ENCODE measurements at regions not wholly inside any gene's neighbourhood (a gene's known extent, or its start where the extent isn't known, plus 50 kb on each side); places are given as distances from the start of the nearest gene placed in this dataset.

DNA sequence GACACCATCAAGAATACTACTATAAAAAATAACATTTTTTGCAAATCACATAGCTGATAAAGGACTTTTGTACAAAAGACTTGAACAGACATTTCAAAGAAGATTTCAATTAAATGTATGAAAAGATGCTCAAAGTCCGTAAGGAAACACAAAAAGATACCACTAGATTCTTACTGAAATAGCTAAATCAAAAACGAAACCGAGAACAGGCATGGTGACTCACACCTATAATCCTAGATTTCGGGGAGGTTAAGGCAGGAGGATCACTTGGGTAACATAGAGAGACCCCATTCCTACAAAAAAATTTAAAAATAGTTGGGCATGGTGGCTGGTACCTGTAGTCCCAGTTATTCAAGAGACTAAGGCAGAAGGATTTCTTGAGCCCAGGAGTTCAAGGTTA is 520.2 kb upstream of the GRM3 start:
- no peak for DNase-seq
- H3K9me3 Mint-ChIP-seq, result peaks cover 0 to 4% (median 0%) of the 10 kb centered on the region in 7 donors
- H3K27ac Mint-ChIP-seq, result no peak overlapping the region
- Histone ChIP-seq H3K4me1 (ENCODE audit: control insufficient read depth in 1 of 2, insufficient read depth in 2 of 2, low read length in 2 of 2) (no peaks in the 10 kb centered on the region), H3K27ac (ENCODE audit: low read depth in 1 of 2, low read length in 2 of 2) (no peak overlapping the region), H3K4me2 (replicated peaks; ENCODE audit: extremely low read depth, low read length, poor library complexity, severe bottlenecking) (no peak overlapping the region), H3K9me3 (replicated peaks in 1 of 2; ENCODE audit: control insufficient read depth in 1 of 2, insufficient read depth in 1 of 2, low read length in 2 of 2) (peaks cover 0 to 5% of the 10 kb centered on the region in 2 donors), H3K4me3 (replicated peaks in 1 of 3; ENCODE audit: low read depth in 2 of 3, low read length in 3 of 3) (no peak overlapping the region), H3K36me3 (replicated peaks in 1 of 2; ENCODE audit: control insufficient read depth in 1 of 2, insufficient read depth in 2 of 2, low read length in 2 of 2) (no peaks in the 10 kb centered on the region), H4K20me1 (ENCODE audit: insufficient read depth, low read length) (no peaks in the 10 kb centered on the region), H3K79me2 (ENCODE audit: insufficient read depth, low read length) (no peaks in the 10 kb centered on the region), H3K27me3 (ENCODE audit: control insufficient read depth in 2 of 2, insufficient read depth in 2 of 2, low read length in 2 of 2) (no peaks in the 10 kb centered on the region), H2AFZ (ENCODE audit: insufficient read depth, low read depth, low read length, poor library complexity, severe bottlenecking) (no peak overlapping the region), H3K9ac (ENCODE audit: insufficient read depth, low read length, poor library complexity, severe bottlenecking) (no peak overlapping the region)
- H3K4me3 Mint-ChIP-seq, result no peak overlapping the region
- no peaks in the 10 kb centered on the region for H3K27me3 Mint-ChIP-seq (ENCODE audit: low read depth in 3 of 3)
- intact Hi-C loops (cut with micrococcal nuclease), result no loop called here
- H3K36me3 Mint-ChIP-seq, result no peaks in the 10 kb centered on the region
- no CpG with 5 or more reads among the region's 4 CpGs for WGBS (ENCODE audit: insufficient coverage)
- H3K4me1 Mint-ChIP-seq, result no peaks in the 10 kb centered on the region
- TF ChIP-seq, protein P1, sequence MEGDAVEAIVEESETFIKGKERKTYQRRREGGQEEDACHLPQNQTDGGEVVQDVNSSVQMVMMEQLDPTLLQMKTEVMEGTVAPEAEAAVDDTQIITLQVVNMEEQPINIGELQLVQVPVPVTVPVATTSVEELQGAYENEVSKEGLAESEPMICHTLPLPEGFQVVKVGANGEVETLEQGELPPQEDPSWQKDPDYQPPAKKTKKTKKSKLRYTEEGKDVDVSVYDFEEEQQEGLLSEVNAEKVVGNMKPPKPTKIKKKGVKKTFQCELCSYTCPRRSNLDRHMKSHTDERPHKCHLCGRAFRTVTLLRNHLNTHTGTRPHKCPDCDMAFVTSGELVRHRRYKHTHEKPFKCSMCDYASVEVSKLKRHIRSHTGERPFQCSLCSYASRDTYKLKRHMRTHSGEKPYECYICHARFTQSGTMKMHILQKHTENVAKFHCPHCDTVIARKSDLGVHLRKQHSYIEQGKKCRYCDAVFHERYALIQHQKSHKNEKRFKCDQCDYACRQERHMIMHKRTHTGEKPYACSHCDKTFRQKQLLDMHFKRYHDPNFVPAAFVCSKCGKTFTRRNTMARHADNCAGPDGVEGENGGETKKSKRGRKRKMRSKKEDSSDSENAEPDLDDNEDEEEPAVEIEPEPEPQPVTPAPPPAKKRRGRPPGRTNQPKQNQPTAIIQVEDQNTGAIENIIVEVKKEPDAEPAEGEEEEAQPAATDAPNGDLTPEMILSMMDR (IDR thresholded peaks at IDR 0.05), result no peak

DNA sequence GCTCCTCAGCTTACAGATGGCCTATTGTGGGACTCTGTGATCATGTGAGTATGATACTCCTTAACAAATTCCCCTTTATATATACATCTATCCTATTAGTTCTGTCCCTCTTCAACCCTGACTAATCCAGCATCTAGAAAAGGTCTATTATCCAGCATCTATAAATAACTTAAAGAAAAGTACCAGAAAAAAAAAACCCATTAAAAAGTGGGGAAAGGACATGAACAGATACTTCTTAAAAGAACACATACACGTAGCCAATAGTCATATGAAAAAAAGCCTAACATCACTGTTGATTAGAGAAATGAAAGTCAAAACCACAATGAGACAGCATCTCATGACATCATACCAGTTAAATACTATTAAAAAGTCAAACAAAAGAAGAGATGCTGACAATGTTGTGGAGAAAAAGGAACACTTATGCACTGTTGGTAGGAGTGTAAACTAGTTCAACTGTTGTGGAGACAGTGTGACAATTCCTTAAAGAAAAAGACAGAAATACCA is 549.5 kb upstream of the GRM3 start:
- H3K9me3 Mint-ChIP-seq, result peaks cover 1 to 13% (median 7%) of the 10 kb centered on the region in 7 donors

More for the DNA sequence above, 549.5 kb upstream of the GRM3 start:
- intact Hi-C loops (cut with micrococcal nuclease), result no loop called here
- no peaks in the 10 kb centered on the region for H3K79me2 ChIP-seq (ENCODE audit: insufficient read depth, low read length)
- peaks cover 15 to 22% of the 10 kb centered on the region in 2 donors for H3K9me3 ChIP-seq (replicated peaks in 1 of 2; ENCODE audit: control insufficient read depth in 1 of 2, insufficient read depth in 1 of 2, low read length in 2 of 2)
- H3K27me3 ChIP-seq (ENCODE audit: control insufficient read depth in 2 of 2, insufficient read depth in 2 of 2, low read length in 2 of 2), result no peaks in the 10 kb centered on the region
- H3K27ac Mint-ChIP-seq, result no peak overlapping the region
- DNase-seq, result no peak
- H4K20me1 ChIP-seq (ENCODE audit: insufficient read depth, low read length), result no peaks in the 10 kb centered on the region
- no peak overlapping the region for H3K9ac ChIP-seq (ENCODE audit: insufficient read depth, low read length, poor library complexity, severe bottlenecking)
- TF ChIP-seq, protein P1 (IDR thresholded peaks at IDR 0.05), result no peak
- H3K4me3 ChIP-seq (replicated peaks in 1 of 3; ENCODE audit: low read depth in 2 of 3, low read length in 3 of 3), result no peak overlapping the region
- no peaks in the 10 kb centered on the region for H3K4me1 Mint-ChIP-seq
- H3K27ac ChIP-seq (ENCODE audit: low read depth in 1 of 2, low read length in 2 of 2), result no peak overlapping the region
- H3K36me3 Mint-ChIP-seq, result no peaks in the 10 kb centered on the region
- no peaks in the 10 kb centered on the region for H3K4me1 ChIP-seq (ENCODE audit: control insufficient read depth in 1 of 2, insufficient read depth in 2 of 2, low read length in 2 of 2)
- no CpG with 5 or more reads among the region's 1 CpG for WGBS (ENCODE audit: insufficient coverage)
- H3K4me3 Mint-ChIP-seq, result no peak overlapping the region
- H2AFZ ChIP-seq (ENCODE audit: insufficient read depth, low read depth, low read length, poor library complexity, severe bottlenecking), result no peak overlapping the region
- no peaks in the 10 kb centered on the region for H3K36me3 ChIP-seq (replicated peaks in 1 of 2; ENCODE audit: control insufficient read depth in 1 of 2, insufficient read depth in 2 of 2, low read length in 2 of 2)
- peaks cover 0 to 3% (median 1%) of the 10 kb centered on the region in 3 donors for H3K27me3 Mint-ChIP-seq (ENCODE audit: low read depth in 3 of 3)
- no peak overlapping the region for H3K4me2 ChIP-seq (replicated peaks; ENCODE audit: extremely low read depth, low read length, poor library complexity, severe bottlenecking)
